COLO668 (cell line): ENCODE measurements at regions not wholly inside any gene's neighbourhood (a gene's known extent, or its start where the extent isn't known, plus 50 kb on each side); places are given as distances from the start of the nearest gene placed in this dataset.

Source experiments
- DNase-seq: peaks from one replicate; lab custom pipeline; 2025; ENCODE audit not compliant: unreplicated experiment; lab: John Stamatoyannopoulos, UW

- no peak for DNase-seq
Measured at GRCh38 chr2:58293056-58293455, 51.9 kb upstream of the FANCL start.

DNA sequence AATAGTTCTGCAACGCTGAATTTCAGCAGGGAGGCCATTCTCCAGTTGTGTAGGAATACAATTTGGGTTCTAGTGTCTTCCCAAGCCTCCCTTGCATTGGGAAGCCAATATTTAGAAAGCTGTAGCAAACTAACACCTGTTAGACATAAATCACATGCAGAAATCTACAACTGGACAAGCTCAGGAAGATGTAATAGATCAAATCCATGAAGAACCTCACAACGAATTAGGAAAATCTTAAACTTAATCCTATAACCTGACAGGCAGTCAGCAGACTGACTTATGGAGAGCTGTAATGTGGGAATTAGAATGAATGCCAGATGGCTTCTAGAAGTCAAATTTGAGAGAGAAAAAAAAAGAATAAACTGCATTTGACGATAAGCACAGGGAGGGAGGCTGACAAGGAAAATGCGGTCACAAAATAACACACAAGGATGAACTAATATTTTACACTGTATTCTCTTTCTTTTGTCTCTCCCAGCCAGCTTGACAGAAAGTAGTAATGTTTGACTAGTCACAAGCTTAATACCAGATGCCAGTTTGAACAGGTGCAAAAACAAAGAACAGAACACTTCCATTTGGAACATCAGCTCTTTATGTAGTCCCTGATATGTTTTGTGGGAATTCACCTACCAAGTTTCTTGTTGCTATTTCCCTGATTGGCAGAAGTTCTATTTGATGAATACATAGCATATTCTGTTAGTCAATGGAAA lies 50.8 kb upstream of the FANCL start:
- peak; percentile 33 for DNase-seq
